VCaP (cell line): ENCODE measurements at regions not wholly inside any gene's neighbourhood (a gene's known extent, or its start where the extent isn't known, plus 50 kb on each side); places are given as distances from the start of the nearest gene placed in this dataset.
"Not testable (repeated sequence)": the region's sequence is repeated elsewhere in the genome, so short reads cannot be mapped to it uniquely, and the experiment has no call there.

Experiments used
- H3K27ac ChIP-seq: fragments of 450-650 bp; 2 replicates; pipeline ENCODE4 v1.5.1; 2017
- CTCF ChIP-seq: fragments of 450-650 bp; conservative IDR thresholded peaks from 2 replicates; pipeline ENCODE4 v1.5.1; 2017; ENCODE audit warnings: mild to moderate bottlenecking, moderate library complexity

GRCh38 chr17:71779482-71779881, 341.3 kb upstream of the SOX9 start:
- no peak for TF ChIP-seq CTCF

GRCh38 chr17:71780596-71780995, 340.2 kb upstream of the SOX9 start:
- no peak for TF ChIP-seq CTCF

More at GRCh38 chr17:71779482-71779881, 341.3 kb upstream of the SOX9 start:
- H3K27ac ChIP-seq, result no peak overlapping the region

GRCh38 chr17:71782021-71782420, 338.8 kb upstream of the SOX9 start:
- H3K27ac ChIP-seq, result not testable (repeated sequence)

More at GRCh38 chr17:71780596-71780995, 340.2 kb upstream of the SOX9 start:
- no peak overlapping the region for H3K27ac ChIP-seq

- H3K27ac ChIP-seq, result no peak overlapping the region
- no peak for TF ChIP-seq CTCF
Observed at GRCh38 chr17:71790791-71791190, 330.0 kb upstream of the SOX9 start.

- no peak for TF ChIP-seq CTCF
- no peak overlapping the region for H3K27ac ChIP-seq
Observed at GRCh38 chr17:71791311-71791710, 329.5 kb upstream of the SOX9 start.

- no peak for TF ChIP-seq CTCF
- H3K27ac ChIP-seq, result no peak overlapping the region
Observed at GRCh38 chr17:71792966-71793365, 327.9 kb upstream of the SOX9 start.

GRCh38 chr17:71793518-71793917, 327.3 kb upstream of the SOX9 start:
- H3K27ac ChIP-seq, result no peak overlapping the region
- no peak for TF ChIP-seq CTCF

GRCh38 chr17:71798701-71799100, 322.1 kb upstream of the SOX9 start:
- TF ChIP-seq CTCF, result no peak
- H3K27ac ChIP-seq, result no peak overlapping the region
